Testis (tissue), 2 donors: ENCODE measurements at regions not wholly inside any gene's neighbourhood (a gene's known extent, or its start where the extent isn't known, plus 50 kb on each side); places are given as distances from the start of the nearest gene placed in this dataset.

Experiments
- POLR2A ChIP-seq: fragments of 450-650 bp; IDR thresholded peaks from one replicate; pipeline ENCODE4 v1.6.1; 2017; ENCODE audit warnings: antibody characterized with exemption, mild to moderate bottlenecking, moderate library complexity
- TF ChIP-seq, protein P1 (sequence below), 3 experiments: fragments of 450-650 bp in 2 of 3; fragments of 200-600 bp in 1 of 3; sonication (generic) in 1 of 3; IDR thresholded peaks; one replicate each; pipeline ENCODE4 v1.5.1; 2016 to 2019; ENCODE audit warnings: antibody characterized with exemption in 3 of 3, mild to moderate bottlenecking in 2 of 3, moderate library complexity in 1 of 3

DNA sequence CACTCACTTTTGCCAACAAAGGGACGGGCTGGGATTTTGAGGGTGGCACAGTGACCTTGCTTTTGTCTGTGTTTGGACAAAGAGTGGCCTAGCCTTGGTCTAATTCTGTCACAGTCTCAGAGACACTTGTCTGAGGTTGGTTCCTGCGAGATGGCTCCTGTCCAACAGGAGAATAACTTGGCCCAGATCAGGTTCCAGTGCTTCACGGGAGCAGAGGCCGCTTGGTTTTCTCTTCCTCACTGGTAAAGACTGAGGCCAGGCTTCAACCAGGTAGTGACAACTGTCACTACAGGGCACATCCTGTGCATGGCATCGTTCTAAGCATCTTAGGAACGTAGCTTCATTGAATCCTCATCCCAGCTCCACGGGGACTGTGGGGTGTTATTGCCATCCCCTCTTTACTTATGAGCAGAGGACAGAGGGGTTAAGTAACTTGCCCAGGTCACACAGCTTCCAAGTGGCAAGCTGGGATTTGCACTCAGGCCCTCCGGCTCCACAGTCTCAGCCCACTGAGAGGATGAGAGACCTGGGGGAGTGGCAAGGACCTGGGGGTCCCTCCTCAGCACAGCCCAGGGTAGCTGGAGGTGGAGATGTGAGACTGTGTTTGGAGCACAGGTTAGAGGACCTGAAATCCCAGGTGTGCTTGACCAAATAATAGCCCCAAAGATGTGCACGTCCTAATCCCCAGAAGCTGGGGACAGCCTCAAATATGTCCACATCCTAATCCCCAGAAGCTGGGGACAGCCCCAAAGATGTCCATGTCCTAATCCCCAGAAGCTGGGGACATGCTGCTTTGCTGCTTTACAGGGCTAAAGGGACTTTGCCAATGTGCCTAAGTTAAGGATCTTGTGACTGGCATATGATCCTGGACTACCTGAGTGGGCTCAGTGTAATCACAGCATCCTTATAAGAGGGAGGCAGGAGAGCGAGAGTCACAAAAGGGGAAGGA, 179.2 kb upstream of the RTL1 start:
- TF ChIP-seq, protein P1, sequence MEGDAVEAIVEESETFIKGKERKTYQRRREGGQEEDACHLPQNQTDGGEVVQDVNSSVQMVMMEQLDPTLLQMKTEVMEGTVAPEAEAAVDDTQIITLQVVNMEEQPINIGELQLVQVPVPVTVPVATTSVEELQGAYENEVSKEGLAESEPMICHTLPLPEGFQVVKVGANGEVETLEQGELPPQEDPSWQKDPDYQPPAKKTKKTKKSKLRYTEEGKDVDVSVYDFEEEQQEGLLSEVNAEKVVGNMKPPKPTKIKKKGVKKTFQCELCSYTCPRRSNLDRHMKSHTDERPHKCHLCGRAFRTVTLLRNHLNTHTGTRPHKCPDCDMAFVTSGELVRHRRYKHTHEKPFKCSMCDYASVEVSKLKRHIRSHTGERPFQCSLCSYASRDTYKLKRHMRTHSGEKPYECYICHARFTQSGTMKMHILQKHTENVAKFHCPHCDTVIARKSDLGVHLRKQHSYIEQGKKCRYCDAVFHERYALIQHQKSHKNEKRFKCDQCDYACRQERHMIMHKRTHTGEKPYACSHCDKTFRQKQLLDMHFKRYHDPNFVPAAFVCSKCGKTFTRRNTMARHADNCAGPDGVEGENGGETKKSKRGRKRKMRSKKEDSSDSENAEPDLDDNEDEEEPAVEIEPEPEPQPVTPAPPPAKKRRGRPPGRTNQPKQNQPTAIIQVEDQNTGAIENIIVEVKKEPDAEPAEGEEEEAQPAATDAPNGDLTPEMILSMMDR (IDR thresholded peaks at IDR 0.05): no peak
- TF ChIP-seq POLR2A: no peak
